CD4-positive, alpha-beta T cell treated with Interleukin-17A for 1 hour (primary cell): ENCODE measurements at regions not wholly inside any gene's neighbourhood (a gene's known extent, or its start where the extent isn't known, plus 50 kb on each side); places are given as distances from the start of the nearest gene placed in this dataset.
A peak's percentile ranks its signal among the peaks of the same experiment; 100 is the strongest.
"Not testable (repeated sequence)": the region's sequence is repeated elsewhere in the genome, so short reads cannot be mapped to it uniquely, and the experiment has no call there.

ENCODE experiments used
- DNase-seq: peaks from one replicate; pipeline ENCODE4 v3.0.0-alpha.2; 2020

DNA sequence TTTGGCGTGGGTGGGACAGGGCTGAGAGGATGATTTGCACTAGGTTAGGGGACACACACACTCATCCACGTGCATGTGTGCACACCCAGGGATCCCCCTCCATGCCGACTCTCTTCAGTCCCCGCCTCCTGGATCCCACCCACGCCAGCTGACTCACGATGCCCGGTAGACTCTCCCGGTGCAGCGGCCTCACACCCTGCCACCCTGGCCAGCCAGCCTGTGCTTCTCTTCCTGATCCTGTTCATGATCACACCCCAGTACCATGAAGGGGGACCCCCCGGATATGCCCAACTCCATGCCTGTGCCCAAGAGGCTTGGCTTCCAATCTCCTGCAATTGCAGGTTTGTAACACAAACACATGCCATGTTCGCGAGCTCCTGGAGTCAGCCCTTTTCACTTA lies 157.8 kb upstream of the HDAC4 start:
- no peak for DNase-seq

DNA sequence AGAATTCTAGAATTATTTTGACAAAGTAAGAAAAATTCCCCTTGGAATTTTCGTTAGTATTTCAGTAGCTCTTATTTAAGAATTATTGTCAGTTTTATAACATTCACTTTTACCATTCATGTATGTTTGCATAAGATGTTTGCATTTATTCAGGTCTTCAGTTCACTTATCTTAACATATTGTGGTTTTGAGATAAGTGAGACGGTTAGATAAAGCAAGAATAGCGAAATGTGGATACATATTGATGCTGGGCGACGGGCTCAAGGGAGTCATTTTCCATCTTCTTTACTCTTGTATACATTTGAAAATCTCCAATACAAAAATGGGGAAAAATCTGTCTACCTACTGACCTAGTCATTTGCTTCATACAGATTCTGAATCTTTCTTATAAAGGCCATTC lies 156.7 kb upstream of the HDAC4 start:
- no peak for DNase-seq

DNA sequence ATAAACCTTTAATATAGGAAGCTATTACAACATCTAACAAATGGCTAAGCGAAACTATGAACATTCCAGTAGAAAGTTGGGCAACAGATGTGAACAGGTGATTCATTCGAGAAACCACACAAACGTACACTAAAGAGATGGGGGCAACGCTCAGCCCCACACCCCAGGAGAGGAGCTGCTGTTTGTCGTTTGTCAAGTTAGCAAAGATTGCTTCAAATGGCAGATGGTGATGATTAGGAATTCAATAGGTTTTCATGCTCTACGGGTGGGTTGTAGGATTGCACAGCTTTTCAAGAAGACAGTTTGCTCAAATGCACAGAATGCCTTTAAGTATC lies 154.7 kb upstream of the HDAC4 start:
- no peak for DNase-seq

DNA sequence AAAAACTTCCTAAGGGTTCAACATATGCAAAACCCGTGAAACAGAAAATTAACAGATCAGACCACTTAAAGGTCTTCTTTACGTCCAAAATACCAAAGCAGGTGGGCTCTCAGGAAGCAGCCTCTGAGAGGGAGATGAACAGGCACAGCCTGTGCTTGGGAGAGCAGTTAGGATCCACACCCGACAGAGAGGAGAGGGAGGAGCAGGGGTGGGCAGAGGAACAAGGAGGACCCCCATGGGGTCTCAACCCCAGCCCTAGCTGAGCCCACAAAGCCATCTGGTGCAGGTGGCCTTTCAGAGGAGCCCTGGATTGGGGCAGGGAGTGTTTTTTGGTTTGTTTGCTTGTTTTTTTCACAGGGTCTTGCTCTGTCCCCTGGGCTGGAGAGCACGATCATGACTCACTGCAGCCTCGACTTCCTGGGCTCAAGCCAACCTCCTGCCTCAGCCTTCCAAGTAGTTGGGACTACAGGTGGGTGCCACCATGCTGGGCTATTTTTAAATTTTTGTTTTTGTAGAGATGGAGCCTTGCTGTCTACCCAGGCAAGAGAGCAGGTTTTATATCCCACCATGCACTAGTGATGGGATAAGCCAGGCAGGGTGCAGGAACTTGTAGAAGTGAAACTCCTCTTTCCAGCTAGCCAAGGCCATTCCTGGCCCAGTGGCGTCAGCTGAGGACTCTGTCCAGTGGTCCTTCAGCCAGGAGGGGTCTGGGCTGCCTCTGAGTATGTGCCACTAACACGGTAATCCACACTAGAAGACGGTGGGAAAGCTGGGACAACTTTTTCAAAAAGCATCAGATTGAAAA lies 154.1 kb upstream of the HDAC4 start:
- DNase-seq = no peak

DNA sequence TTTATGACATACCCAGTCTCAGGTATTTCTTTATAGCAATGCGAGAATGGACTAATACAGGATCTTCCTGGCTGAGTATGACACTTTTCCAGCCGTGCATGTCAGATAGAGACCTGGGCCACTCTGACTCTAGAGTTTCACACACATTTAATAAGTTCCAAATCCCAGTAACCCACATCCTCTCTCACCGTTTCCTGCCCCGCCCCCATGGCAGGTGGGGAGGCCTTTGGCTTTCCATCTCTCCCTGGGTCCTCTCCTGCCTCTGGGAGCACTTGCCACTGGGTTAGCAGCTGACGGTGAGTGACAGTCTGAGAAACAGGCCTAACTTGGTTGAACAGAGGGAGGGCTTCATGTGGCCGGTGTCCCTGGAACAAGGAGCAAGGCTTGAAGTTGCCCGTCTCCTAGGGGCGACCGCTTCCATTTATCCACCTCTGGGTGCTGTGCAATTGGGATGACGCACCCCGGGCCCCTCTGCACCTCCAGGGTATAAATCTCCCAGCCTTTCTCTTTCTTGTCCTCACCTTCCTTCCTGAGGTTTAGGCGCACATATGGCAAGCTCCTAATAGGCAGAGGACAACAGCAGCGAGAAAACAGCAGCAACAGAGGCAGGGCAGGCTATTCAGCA lies 152.7 kb upstream of the HDAC4 start:
- no peak for DNase-seq

DNA sequence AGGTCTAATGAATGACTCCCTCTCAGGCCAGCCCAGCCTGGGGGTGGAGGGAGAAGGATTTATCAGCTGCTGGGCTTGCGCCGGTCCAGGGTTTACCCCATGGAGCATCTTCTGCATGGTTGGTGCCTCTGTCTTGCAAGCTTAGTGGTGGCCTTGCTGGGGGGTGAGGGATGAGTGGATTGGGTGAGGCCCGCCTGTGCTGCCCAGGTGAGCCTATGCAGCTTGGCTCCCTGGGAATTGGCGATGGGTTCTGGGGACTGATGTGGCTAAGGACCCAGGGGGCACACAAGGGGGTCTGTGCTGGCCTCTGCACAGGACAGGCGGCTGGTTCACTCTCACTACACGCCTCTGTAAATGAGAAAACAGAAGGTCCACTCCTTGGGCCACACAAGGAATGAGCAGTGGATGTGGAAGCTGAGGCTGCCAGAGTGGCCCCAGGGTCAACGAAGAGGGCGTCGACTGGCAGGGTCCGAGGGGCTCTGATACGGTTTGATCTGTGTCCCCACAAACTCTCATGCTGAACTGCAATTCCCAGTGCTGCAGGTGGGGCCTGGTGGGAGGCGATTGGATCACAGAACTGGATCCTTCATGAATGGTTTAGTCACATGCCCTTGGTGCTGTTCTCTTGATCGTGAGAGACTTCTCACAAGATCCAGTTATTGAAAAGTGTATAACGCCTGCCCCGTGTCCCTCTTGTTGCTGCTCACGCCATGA lies 151.6 kb upstream of the HDAC4 start:
- DNase-seq = no peak

DNA sequence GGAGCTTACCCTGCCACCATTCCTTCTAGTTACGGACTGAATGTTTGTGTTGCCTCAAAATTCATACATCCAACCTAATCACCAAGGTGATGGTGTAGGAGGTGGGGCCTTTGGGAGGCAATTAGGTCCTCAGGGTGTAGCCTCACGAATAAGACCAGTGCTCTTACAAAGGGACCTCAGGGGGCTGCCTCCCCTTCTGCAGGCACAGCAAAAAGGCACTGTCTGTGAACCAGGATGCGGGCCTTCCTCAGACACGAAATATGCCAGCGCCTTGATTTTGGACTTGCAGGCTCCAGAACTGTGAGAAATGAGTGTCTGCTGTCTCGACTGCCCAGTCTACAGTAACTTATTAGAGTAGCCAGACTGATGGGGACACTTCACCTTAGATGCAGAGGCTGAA lies 150.4 kb upstream of the HDAC4 start:
- no peak for DNase-seq

DNA sequence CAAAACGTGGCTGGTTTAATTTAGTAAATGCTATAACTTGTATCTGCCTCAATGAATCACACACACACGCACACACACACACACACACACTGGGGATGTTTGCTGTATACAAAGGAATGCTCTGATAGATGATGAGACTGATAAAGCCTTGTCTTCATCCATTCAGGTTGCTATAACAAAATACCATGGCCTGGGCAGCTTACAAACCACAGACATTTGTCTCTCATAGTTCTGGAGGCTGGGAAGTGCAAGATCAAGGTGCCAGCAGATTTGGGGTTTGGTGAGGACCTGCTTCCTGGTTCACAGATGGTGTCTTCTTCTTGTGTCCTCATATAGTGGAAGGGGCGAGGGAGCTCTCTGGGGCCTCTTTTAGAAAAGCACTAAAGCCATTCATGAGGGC lies 149.5 kb upstream of the HDAC4 start:
- DNase-seq = no peak

DNA sequence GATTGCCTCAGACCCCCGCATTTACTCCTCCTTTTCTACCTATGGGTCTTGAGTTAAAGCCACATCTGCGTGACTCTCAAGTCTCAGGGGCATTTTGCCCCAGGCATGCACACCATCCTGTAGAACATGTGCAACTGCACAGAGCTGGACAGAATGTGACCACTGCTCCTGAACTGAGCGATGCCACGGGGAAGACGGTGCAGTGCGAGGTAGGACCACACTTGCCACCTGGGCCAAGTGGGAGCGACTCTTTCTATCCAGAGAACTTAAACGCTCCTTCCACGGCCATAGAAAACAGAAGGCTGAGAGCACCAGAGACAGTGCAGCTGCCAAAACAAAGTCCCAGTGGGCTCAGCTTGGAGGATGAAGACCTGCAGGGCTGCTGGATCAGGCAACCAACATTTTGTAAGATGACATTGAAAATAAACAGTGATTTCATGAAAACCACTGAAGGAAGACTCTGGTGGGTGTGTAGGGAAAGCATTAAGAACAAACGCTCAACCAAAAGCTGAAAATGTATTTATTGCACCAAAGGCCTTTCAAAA lies 149.0 kb upstream of the HDAC4 start:
- DNase-seq = no peak

DNA sequence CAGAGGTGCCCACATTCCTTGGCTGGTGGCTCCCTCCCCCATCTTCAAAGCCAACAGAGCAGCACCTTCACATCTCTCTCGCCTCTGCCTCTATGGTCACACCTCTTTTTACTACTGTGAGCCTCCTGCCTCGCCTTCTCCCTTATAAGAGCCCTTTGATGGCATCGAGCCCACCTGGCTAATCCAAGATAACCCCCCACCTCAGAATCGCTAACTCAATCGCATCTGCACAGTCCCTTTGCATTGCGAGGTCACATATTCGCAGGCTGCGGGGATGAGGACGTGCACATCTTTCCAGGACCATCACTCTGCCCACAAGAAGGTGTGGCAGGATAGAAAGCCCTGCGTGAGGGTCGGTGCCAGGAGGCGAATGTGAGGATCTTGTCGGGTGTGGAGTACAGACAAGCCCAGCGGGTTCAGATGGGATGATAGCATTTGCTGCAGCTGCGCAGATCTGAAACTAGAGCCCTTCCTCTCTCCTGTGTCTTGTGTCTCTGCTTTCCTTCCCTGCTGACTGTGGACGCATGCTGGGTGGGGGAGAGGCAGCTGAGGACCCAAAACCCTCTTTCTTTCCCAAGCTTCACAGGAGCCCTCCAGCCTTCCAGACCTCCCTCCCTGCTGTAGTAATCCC lies 148.3 kb upstream of the HDAC4 start:
- no peak for DNase-seq

DNA sequence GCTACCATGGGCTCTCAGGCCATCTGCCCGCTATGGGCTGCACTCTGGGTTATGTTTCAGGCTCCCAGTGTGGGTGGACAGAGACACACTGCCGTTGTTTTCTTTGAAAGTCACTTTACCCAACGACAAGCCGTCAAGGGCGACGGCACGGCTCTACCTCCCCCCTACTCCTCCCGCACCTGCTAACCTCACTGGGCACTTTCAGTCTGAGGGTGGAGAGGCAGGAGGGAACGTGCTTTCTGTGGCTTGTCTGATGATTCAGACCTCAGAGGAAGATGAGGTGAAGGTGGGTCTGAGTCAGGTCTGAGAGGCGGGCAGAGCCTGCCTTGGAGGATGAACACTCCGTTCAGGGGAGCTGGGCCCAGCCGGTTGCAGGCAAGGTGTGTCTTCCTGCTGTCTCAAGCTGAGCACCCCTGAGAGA lies 147.6 kb upstream of the HDAC4 start:
- peak; percentile 31 for DNase-seq

DNA sequence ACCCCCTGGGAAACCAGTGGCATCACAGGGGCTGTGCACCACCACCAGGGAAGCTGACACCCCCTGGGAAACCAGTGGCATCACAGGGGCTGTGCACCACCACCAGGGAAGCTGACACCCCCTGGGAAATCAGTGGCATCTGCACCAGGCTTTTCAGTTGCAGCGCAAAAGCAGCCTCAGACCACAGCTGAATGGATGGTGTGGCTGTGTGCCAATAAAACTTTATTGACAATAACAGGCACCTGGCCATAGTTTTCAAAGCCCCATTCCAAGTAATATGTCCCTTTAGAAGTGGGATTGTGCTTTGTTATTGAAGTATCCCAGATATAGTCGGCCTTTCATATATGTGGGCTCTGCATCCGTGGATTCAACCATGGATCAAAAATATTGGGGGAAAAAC lies 146.3 kb upstream of the HDAC4 start:
- DNase-seq = not testable (repeated sequence)

DNA sequence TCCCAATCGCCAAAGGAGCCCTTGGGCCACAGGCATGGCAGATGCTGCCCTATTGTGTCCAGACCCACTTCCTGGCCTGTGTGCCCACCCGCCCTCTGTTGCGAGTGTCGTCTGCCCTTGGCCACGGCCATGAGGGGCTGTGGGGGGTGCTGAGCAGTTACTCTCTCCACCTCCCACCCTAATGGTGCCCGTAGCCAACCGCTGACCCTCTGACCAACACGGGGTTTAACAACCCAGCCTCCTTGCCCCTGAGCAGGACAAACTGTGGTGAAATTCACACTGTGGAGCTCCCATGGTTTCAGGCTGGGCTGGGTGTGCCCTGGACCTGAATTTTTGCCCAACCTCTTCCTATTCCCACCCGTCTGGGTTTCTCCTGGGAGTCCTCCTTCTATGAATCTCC lies 145.7 kb upstream of the HDAC4 start:
- DNase-seq = no peak

DNA sequence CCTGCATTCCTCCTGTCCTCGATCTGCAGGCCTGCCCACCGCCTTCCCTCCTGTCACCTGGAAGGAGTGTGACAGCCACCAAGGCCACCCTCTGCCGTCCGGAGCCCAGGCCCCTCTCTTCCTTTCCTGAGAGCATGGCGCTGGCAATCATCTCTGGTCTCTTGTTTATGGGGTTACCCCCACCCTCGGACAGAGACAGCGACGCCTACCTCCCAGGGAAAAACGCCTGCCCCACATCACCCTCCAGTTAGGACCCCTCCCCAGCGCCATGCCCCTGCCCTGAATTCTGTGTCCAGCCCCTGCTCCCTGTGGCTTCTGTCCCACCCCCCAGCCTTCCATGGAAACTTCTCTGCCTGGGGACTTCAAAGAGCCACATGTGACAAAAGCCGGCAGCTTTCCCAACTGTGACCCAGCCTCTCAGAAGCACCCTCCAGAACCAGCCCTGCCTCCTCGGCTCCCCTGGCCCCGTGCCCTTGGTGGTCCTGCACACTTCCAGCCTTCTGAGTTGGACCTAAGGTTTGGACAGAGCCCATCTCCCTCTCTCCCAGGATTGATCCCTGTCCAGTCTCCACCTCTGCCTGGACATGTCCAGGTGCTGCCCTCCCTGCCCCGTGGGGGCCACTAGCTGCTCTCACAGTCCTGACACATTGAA lies 145.0 kb upstream of the HDAC4 start:
- no peak for DNase-seq

DNA sequence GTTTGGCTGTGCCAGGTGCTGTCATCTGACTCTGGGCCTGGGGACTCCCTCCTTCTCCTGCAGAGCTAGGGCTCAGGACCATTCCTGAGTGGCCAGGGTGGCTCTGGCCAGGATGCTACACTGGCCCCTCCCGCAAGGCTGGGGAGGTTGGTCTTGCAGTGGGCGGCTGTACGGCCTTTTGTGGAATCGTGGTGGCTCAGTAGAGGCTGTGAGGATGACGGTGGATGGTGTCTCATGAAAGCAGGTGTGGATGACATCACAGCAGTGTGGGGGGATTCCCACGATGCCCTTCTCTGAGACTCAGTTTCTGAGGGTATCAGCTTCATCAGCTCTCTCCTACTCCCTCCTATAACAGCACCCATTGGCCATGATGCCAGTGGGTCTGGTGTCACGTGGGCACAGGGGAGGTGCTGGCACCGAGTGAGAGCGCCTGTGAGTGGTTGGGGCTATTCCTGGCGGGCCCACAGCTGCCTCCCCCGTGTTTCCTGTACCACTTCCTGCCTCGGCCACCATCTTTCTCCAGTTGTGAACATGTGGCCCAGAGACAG lies 144.2 kb upstream of the HDAC4 start:
- peak; percentile 63 for DNase-seq

DNA sequence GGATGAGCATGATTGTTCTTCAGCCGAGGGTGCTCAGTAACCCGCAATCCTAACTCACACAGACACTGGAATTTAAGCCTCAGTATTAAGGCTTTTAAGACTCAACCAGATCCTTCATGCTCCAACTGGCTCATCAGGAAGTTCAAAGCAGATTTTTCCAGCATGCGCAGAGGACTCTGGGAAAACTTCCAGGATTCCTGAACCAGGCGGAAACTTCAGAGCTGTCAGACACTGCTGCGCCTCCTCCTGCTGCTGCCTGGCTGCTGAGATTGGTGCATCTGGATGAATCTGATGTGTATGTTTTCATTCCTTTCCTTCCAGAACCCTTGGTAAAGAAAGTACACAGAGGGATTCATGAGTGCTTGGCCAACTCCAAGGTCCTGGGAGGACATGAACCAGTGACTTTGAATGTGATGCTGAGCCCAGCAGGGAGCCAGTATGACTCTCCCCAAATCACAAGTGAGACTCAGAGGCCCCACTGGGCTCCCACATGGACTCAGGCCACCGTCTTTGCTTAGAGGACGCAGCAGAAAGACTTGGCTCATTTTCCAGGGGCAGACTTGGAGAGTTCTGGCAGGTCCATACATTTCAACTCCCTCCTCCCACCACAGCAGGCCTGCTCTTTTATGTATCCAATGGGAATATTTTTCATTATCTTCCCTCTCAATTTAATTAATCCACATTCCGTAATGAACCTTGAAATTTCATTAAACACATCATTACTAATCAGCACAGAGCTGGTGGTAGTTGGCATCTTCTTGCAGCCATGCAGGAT lies 143.5 kb upstream of the HDAC4 start:
- DNase-seq = no peak

DNA sequence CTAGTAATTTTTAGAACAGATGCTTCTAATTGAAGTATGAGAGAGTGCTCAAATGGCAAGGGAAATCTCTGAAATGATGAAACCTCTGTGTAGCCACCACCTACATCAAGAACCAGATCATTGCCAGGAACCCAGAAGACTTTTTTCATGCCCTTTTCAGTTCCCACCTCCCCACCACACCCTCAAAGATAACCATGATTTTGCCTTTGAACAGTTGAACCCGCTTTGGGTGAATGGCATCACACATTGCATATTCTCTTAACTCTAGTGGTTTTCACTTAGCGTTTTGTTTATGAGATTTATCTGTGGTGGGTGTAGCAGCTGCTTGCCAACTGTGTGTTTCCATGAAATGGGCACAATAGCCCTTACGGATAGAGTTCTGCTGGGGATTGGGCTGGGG lies 142.9 kb upstream of the HDAC4 start:
- no peak for DNase-seq

DNA sequence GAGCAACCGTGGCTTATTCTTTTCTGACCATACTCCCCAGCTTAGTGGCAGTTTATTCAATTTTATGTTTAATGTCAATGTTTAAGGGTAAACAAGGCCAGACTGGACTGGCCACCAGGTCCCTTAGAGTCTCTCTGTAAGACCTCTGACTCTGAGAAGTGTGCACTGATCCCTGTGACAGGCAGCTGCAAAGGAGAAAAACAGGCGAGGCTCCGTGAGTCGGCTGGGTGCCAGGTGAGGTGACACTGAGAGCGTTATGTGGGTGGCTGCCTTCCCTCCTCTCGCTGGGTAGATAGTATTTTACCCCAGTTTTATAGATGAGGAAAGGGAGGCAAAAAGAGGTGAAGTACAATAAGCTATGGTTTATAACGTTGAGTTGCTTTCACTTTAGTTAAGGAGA lies 139.4 kb upstream of the HDAC4 start:
- DNase-seq = no peak

DNA sequence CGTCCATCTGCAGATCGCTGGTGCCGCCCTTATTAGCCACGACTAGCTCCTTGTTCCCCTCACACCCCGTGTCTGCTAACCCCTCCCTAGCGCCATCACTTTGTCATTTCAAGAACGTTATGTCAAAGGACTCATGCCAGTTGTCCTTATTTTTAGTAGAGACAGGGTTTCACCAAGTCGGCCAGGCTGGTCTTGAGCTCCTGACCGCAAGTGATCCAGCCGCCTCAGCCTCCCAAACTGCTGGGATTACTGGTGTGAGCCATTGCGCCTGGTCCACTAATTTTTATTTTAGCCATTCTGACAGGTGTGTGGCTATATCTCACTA lies 138.9 kb upstream of the HDAC4 start:
- DNase-seq = no peak

DNA sequence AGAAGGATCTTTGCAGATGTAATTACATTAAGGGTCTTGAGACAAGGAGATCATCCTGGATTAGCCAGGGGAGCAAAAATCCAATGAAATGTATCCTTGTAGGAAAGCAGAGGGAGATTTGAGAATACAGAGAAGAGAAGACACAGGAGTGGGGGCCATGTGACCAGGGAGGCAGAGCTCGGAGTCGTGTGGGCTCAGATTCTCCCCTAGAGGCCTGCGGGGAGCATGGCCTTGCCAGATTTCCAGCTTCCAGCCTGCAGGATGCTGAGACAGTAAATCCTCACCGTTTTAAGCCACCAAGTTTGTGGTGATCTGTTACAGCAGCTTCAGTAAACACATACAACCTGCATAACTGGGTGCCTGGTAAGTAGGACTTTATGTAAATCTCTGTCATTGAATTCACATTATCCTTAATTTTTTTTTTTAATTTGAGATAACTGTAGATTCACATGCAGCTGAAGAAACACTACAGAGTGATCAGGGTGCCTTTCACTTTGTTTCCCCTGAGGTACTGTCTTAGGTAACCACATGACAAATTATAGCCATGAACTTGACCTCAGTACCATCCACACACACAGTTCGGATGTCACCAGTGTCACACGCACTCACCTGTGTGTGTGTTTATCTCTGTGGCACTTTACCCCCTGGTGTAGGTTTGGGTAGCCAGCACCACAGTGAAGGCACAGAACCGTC lies 138.4 kb upstream of the HDAC4 start:
- no peak for DNase-seq

DNA sequence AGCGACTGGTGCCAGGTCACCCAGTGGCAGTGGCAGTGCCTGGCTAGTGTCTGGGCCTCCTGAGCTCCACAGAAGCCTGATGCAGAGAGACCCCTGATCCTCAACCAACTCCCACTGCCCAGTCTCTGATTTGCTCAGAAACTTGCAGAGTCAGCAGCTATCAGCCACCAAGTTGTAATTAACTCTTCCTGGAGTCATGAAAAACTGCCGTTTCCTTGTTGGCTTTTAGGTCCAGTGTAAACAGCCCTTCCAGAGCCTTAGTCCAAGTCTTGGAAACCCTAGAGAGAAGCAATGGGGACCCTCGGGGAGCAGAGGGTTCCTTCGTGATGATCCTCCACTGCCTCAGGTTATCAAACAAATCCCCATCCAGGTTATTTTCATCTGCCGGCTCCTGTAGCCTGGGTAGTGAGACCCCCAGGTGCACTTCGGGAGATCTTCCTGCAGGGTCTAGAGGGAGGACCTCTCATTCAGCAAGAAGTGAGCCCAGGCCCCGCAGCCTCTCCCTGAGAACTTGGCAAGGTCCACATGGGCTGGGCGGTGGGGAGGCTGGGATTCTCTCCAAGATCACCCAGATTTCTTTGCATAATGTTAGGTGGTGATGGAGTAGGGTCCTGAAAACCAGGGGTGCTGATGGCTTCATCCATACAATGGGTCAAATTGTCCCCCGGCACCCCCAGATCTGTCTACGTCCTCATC lies 137.7 kb upstream of the HDAC4 start:
- DNase-seq = no peak
